Stimulated activated effector memory CD8-positive, alpha-beta T cell treated with anti-CD3 and anti-CD28 coated beads, Interleukin-12 subunit alpha, Interleukin-12 subunit beta, amount 100 ng/mL, for 72 hours (primary cell): ENCODE measurements at regions not wholly inside any gene's neighbourhood (a gene's known extent, or its start where the extent isn't known, plus 50 kb on each side); places are given as distances from the start of the nearest gene placed in this dataset.
A peak's percentile ranks its signal among the peaks of the same experiment; 100 is the strongest.

Source experiments
- ATAC-seq: fragments of 150-1000 bp; cut with Tn5 transposase; 2 replicates; pipeline ENCODE4 v1.10.0; 2021
- DNase-seq, 2 donors: peaks; one replicate each; pipeline ENCODE4 v3.0.0; 2021 to 2022; ENCODE audit warnings: low spot score in 2 of 2
- H3K27ac Mint-ChIP-seq: one replicate; pipeline ENCODE4 v1.8.0; 2022; ENCODE audit warnings: mild to moderate bottlenecking, mixed read lengths
- H3K36me3 Mint-ChIP-seq: one replicate; pipeline ENCODE4 v1.8.0; 2022; ENCODE audit warnings: mild to moderate bottlenecking, mixed read lengths
- H3K4me1 Mint-ChIP-seq: one replicate; pipeline ENCODE4 v1.8.0; 2022; ENCODE audit warnings: mixed read lengths
- H3K4me3 Mint-ChIP-seq: one replicate; pipeline ENCODE4 v1.8.0; 2022; ENCODE audit warnings: mild to moderate bottlenecking, mixed read lengths
- H3K9me3 Mint-ChIP-seq: one replicate; pipeline ENCODE4 v1.8.0; 2022; ENCODE audit warnings: mixed read lengths

DNA sequence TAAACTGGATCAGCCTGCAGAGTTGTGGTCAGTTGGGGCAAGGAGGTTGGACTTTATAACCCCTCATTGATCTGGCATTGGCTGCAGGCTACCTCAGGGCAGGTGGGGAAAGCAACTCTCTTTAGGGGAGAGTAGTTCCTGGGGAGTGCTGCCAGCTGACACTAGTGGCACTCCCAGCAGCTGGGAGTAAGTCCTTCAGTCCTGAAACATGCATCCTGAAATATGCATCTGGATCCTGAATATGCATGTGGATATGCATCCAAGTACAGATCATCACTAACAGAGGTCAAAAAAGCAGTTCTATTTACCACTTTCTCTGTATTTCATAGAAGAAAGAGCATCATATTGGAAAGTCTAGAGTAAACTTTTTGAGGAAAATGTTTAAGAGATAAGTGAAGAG lies 350.8 kb downstream of the EPM2A start:
- H3K4me1 Mint-ChIP-seq = no peaks in the 10 kb centered on the region
- no peaks in the 10 kb centered on the region for H3K9me3 Mint-ChIP-seq
- ATAC-seq = no peak
- DNase-seq = no peak
- no peaks in the 10 kb centered on the region for H3K36me3 Mint-ChIP-seq
- no peak overlapping the region for H3K27ac Mint-ChIP-seq
- no peak overlapping the region for H3K4me3 Mint-ChIP-seq

DNA sequence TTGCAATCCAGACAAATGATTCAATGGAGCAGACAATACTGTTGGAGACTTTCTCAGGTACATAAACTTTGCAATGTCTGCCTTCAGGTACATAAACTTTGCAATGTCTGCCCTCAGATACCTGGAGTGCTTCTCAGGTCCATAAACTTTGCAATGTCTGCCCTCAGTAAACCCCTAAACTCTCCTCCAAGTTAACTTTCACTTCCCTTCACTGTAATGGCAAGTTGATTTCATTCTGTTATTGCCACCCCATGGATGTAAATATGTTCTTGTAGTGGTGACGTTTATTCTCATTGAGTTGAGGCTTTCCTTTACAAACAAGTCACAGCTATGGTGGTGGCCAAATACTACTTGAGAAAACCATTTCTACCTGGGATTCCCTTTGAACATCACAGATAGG lies 338.8 kb downstream of the EPM2A start:
- Mint-ChIP-seq H3K27ac (no peak overlapping the region), H3K36me3 (no peaks in the 10 kb centered on the region), H3K4me1 (no peaks in the 10 kb centered on the region), H3K9me3 (no peaks in the 10 kb centered on the region), H3K4me3 (no peak overlapping the region)
- DNase-seq (no peak), ATAC-seq (no peak)

DNA sequence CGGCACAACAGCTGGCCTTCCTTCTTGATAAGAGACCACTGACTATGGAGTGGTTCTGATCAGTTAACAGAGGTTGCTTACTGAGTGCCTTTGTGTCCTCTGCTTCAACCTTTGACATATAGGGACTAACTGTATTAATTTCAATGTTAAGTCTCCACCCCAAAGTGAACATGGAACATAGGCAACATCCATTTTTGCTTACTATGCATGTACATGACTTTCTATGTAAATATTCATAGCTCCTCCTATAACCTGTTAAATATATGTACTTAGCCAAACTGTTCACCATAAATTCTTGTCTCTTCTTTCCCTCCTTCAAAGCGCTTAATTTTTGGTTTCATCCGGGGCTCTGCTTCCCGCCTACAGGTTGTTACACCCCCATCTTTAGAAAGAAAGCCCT lies 334.8 kb downstream of the EPM2A start:
- no peaks in the 10 kb centered on the region for H3K36me3 Mint-ChIP-seq
- H3K9me3 Mint-ChIP-seq = no peaks in the 10 kb centered on the region
- DNase-seq = no peak
- no peak for ATAC-seq
- H3K4me1 Mint-ChIP-seq = no peaks in the 10 kb centered on the region
- no peak overlapping the region for H3K4me3 Mint-ChIP-seq
- no peak overlapping the region for H3K27ac Mint-ChIP-seq

GRCh38 chr6:145405006-145405551 lies 330.2 kb downstream of the EPM2A start:
- H3K4me1 Mint-ChIP-seq = no peaks in the 10 kb centered on the region
- H3K4me3 Mint-ChIP-seq = no peak overlapping the region
- no peaks in the 10 kb centered on the region for H3K36me3 Mint-ChIP-seq
- ATAC-seq = no peak
- DNase-seq = no peak
- H3K27ac Mint-ChIP-seq = no peak overlapping the region
- no peaks in the 10 kb centered on the region for H3K9me3 Mint-ChIP-seq

DNA sequence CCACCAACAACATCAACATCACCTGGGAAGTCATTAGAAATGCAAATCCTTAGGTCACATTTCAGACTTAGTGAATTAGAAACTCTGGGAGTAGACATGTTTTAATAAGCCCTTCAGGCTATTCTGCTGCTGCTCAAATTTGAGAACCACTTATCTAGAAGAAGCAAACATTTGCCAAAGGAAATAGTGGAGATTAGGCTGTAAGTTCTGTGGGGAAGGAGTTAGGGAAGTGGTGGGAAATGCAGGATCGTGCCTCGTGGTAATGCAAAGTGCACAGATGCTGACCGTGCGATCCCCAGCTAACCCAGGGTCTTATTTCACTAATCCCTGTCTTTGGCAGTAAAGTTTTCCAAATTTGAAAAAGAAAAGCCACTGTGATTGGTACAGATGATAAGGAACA lies 328.5 kb downstream of the EPM2A start:
- Mint-ChIP-seq H3K27ac (no peak overlapping the region), H3K9me3 (peaks cover 3% of the 10 kb centered on the region), H3K36me3 (no peaks in the 10 kb centered on the region), H3K4me1 (no peaks in the 10 kb centered on the region), H3K4me3 (no peak overlapping the region)
- ATAC-seq (no peak), DNase-seq (no peak)

DNA sequence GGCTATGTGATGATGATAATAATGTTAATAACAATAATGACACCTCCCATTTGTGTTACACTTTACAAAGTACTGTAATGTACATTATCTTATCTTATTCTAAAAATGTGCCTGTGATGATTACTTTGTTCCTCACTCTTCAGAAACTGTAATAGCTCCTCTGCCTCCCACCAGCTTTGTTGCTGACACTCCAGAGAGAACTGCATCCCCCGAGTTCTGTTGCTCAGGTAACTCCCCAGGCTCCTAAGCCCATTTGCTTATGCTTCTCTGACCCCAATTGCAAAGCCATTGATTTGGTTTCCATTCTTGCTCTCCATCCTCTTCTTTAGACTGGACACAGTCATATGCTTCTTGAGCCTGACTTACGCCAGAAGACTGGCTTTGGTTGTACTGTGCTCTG lies 319.7 kb downstream of the EPM2A start:
- ATAC-seq = no peak

DNA sequence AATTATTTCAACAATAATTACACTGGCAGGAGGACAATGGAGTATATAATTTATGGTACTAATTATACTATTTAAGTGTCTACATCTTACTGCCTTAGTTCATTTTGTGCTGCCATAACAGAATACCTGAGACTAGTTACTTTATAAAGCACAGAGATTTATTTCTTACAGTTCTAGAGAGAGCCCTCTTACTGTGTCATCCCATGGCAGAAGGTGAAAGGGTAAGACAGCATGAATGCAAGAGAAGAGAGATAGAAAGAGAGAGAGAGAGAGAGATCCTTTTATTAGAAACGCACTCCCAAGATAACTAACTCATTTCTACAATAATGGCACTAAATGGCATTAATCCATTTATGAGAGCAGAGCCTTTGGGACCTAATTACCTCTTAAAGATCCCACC lies 314.7 kb downstream of the EPM2A start:
- ATAC-seq = no peak
- no peaks in the 10 kb centered on the region for H3K36me3 Mint-ChIP-seq
- no peak overlapping the region for H3K27ac Mint-ChIP-seq
- no peak overlapping the region for H3K4me3 Mint-ChIP-seq
- H3K9me3 Mint-ChIP-seq = no peaks in the 10 kb centered on the region
- no peaks in the 10 kb centered on the region for H3K4me1 Mint-ChIP-seq
- no peak for DNase-seq

More for the DNA sequence above, 319.7 kb downstream of the EPM2A start:
- Mint-ChIP-seq H3K9me3 (peaks cover 3% of the 10 kb centered on the region), H3K27ac (no peak overlapping the region), H3K36me3 (no peaks in the 10 kb centered on the region), H3K4me3 (no peak overlapping the region), H3K4me1 (no peaks in the 10 kb centered on the region)
- no peak for DNase-seq

- Mint-ChIP-seq H3K36me3 (no peaks in the 10 kb centered on the region), H3K27ac (no peak overlapping the region), H3K4me1 (no peaks in the 10 kb centered on the region), H3K4me3 (no peak overlapping the region), H3K9me3 (no peaks in the 10 kb centered on the region)
- ATAC-seq (peak; percentile 28), DNase-seq (no peak)
These were observed 311.4 kb downstream of the EPM2A start for GRCh38 chr6:145423936-145424335.

- Mint-ChIP-seq H3K36me3 (no peaks in the 10 kb centered on the region), H3K4me1 (no peaks in the 10 kb centered on the region), H3K4me3 (no peak overlapping the region), H3K27ac (no peak overlapping the region), H3K9me3 (no peaks in the 10 kb centered on the region)
- peak; percentile 48 for ATAC-seq
- DNase-seq = no peak
These were observed 308.1 kb downstream of the EPM2A start for GRCh38 chr6:145427232-145427631.

GRCh38 chr6:145428706-145429105 lies 306.6 kb downstream of the EPM2A start:
- Mint-ChIP-seq H3K36me3 (no peaks in the 10 kb centered on the region), H3K4me1 (no peaks in the 10 kb centered on the region), H3K4me3 (no peak overlapping the region), H3K27ac (no peak overlapping the region), H3K9me3 (no peaks in the 10 kb centered on the region)
- no peak for DNase-seq
- ATAC-seq = no peak

- H3K27ac Mint-ChIP-seq = no peak overlapping the region
- peaks cover 21% of the 10 kb centered on the region for H3K9me3 Mint-ChIP-seq
- DNase-seq (no peak), ATAC-seq (no peak)
- no peak overlapping the region for H3K4me3 Mint-ChIP-seq
- no peaks in the 10 kb centered on the region for H3K36me3 Mint-ChIP-seq
- no peaks in the 10 kb centered on the region for H3K4me1 Mint-ChIP-seq
These were observed 293.2 kb downstream of the EPM2A start for GRCh38 chr6:145442110-145442509.

- Mint-ChIP-seq H3K9me3 (peaks cover 28% of the 10 kb centered on the region), H3K27ac (no peak overlapping the region), H3K36me3 (no peaks in the 10 kb centered on the region), H3K4me3 (no peak overlapping the region), H3K4me1 (no peaks in the 10 kb centered on the region)
- ATAC-seq (no peak), DNase-seq (no peak)
These were observed 289.6 kb downstream of the EPM2A start for GRCh38 chr6:145445674-145446073.

- ATAC-seq = no peak
- peaks cover 18% of the 10 kb centered on the region for H3K9me3 Mint-ChIP-seq
- no peak for DNase-seq
- no peaks in the 10 kb centered on the region for H3K4me1 Mint-ChIP-seq
- H3K36me3 Mint-ChIP-seq = no peaks in the 10 kb centered on the region
- no peak overlapping the region for H3K4me3 Mint-ChIP-seq
- no peak overlapping the region for H3K27ac Mint-ChIP-seq
These were observed 284.3 kb downstream of the EPM2A start for GRCh38 chr6:145451029-145451428.

GRCh38 chr6:145453376-145453775 lies 281.9 kb downstream of the EPM2A start:
- no peak overlapping the region for H3K27ac Mint-ChIP-seq
- H3K9me3 Mint-ChIP-seq = peaks cover 3% of the 10 kb centered on the region
- H3K4me3 Mint-ChIP-seq = no peak overlapping the region
- no peaks in the 10 kb centered on the region for H3K36me3 Mint-ChIP-seq
- no peak for DNase-seq
- ATAC-seq = no peak
- H3K4me1 Mint-ChIP-seq = no peaks in the 10 kb centered on the region

- no peak for ATAC-seq
- no peak overlapping the region for H3K4me3 Mint-ChIP-seq
These were observed 281.3 kb downstream of the EPM2A start for GRCh38 chr6:145454006-145454405.

DNA sequence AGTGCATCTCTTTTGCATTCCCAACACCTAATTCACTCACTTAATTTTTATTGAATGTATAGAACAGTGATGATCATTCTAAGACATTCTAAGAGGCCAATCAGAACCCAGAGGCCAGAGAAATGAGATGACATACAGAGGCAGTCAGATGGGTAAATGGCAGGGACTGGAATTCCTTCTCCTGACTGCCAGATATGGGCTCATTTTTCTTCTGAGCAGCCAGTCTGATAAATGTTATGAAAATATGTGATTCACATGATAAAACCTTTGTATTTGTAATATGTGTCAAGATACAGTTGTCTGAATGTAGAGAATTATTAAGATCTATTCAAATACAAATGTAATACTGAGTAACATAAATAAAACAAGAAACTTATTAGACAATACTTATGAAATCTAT lies 277.8 kb downstream of the EPM2A start:
- Mint-ChIP-seq H3K36me3 (no peaks in the 10 kb centered on the region), H3K4me3 (no peak overlapping the region), H3K27ac (no peak overlapping the region), H3K4me1 (no peaks in the 10 kb centered on the region), H3K9me3 (no peaks in the 10 kb centered on the region)
- DNase-seq (no peak), ATAC-seq (no peak)

More at GRCh38 chr6:145454006-145454405, 281.3 kb downstream of the EPM2A start:
- peaks cover 3% of the 10 kb centered on the region for H3K9me3 Mint-ChIP-seq
- no peaks in the 10 kb centered on the region for H3K4me1 Mint-ChIP-seq
- no peaks in the 10 kb centered on the region for H3K36me3 Mint-ChIP-seq
- no peak overlapping the region for H3K27ac Mint-ChIP-seq
- no peak for DNase-seq

- Mint-ChIP-seq H3K4me3 (no peak overlapping the region), H3K9me3 (peaks cover 5% of the 10 kb centered on the region), H3K27ac (no peak overlapping the region), H3K36me3 (no peaks in the 10 kb centered on the region), H3K4me1 (no peaks in the 10 kb centered on the region)
- no peak for ATAC-seq
- no peak for DNase-seq
These were observed 266.8 kb downstream of the EPM2A start for GRCh38 chr6:145468534-145468933.
